AG10803 (cell line): ENCODE measurements at regions not wholly inside any gene's neighbourhood (a gene's known extent, or its start where the extent isn't known, plus 50 kb on each side); places are given as distances from the start of the nearest gene placed in this dataset.
"Not testable (repeated sequence)": the region's sequence is repeated elsewhere in the genome, so short reads cannot be mapped to it uniquely, and the experiment has no call there.

Experiments used
- DNase-seq: peaks from one replicate; pipeline ENCODE4 v3.0.0; 2010; ENCODE audit warnings: low read depth
- H3K4me3 ChIP-seq: 2 replicates; pipeline ENCODE4 v1.5.1; 2011; ENCODE audit warnings: mild to moderate bottlenecking, low read length, control low read depth
- CTCF ChIP-seq: conservative IDR thresholded peaks from 2 replicates; pipeline ENCODE4 v1.5.1; 2011; ENCODE audit warnings: mild to moderate bottlenecking, low read length, control low read depth, inconsistent platforms

GRCh38 chr7:10507032-10507431 lies 466.6 kb upstream of the PHF14 start:
- TF ChIP-seq CTCF, result no peak
- no peak overlapping the region for H3K4me3 ChIP-seq
- no peak for DNase-seq

DNA sequence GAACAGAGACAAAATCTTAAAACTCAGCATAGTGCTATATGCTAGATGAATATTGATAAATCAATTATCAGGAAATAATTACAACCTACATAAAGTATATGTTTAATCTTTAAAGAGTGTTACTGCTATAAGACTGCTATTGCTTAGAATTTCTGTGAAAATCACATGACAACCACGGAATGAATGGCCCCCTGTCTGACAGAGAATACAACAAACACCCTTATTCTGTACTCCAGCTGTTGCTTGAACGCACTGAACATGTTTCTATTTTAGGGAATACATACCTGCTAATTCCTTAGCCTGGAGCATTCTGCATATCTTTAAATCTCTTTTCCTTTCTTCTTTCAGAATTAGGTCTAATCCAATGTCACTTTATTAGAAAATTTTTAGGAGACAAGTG lies 452.4 kb upstream of the PHF14 start:
- DNase-seq, result no peak
- no peak for TF ChIP-seq CTCF
- H3K4me3 ChIP-seq, result no peak overlapping the region

- H3K4me3 ChIP-seq, DNase-seq: not testable (repeated sequence)
These were observed 440.2 kb upstream of the PHF14 start for GRCh38 chr7:10533429-10533828.

GRCh38 chr7:10536561-10536960 lies 437.1 kb upstream of the PHF14 start:
- no peak for TF ChIP-seq CTCF
- no peak for DNase-seq
- no peak overlapping the region for H3K4me3 ChIP-seq

- DNase-seq, result no peak
- no peak overlapping the region for H3K4me3 ChIP-seq
- no peak for TF ChIP-seq CTCF
These were observed 435.9 kb upstream of the PHF14 start for GRCh38 chr7:10537764-10538163.

DNA sequence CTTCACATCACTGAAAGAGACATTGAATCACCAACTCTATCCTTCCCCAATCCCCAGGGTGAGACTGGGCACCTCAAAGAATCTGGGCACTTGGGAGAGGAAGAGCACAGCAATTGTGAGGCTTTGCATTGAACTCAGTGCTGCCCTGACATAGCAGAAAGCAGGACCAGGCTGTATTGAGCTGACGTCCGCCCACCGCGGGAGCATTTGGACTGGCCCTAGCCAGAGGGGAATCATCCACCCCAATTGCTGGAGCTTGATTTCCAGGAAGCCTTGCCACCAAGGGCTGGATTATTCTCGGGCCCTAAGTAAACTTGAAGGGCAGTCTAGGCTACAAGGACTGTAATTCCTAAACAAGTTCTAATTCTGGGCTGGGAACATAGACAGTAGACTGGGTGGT lies 416.3 kb upstream of the PHF14 start:
- no peak for TF ChIP-seq CTCF
- H3K4me3 ChIP-seq, result no peak overlapping the region
- no peak for DNase-seq

- no peak for DNase-seq
- no peak overlapping the region for H3K4me3 ChIP-seq
- TF ChIP-seq CTCF, result no peak
These were observed 413.2 kb upstream of the PHF14 start for GRCh38 chr7:10560497-10560896.

- TF ChIP-seq CTCF, result no peak
- H3K4me3 ChIP-seq, result no peak overlapping the region
- no peak for DNase-seq
These were observed 404.8 kb upstream of the PHF14 start for GRCh38 chr7:10568891-10569290.
